ENCODE measurements at regions not wholly inside any gene's neighbourhood (a gene's known extent, or its start where the extent isn't known, plus 50 kb on each side); places are given as distances from the start of the nearest gene placed in this dataset.
"Not testable (repeated sequence)": the region's sequence is repeated elsewhere in the genome, so short reads cannot be mapped to it uniquely, and the experiment has no call there.

- DNase-seq: no peak
- peaks cover 0 to 6% (median 1%) of the 10 kb centered on the region in 5 experiments for H3K9me3 ChIP-seq (ENCODE audit: control extremely low read depth in 1 of 5, control insufficient read depth in 4 of 5, insufficient read depth in 2 of 5, low read depth in 1 of 5, low read length in 4 of 5)
- H3K4me1 ChIP-seq (ENCODE audit: control extremely low read depth in 1 of 4, control insufficient read depth in 4 of 4, insufficient read depth in 4 of 4, low read length in 3 of 4): no peaks in the 10 kb centered on the region
- peaks cover 0 to 4% (median 0%) of the 10 kb centered on the region in 5 experiments for H3K27me3 ChIP-seq (replicated peaks in 2 of 5; ENCODE audit: control insufficient read depth in 4 of 5, insufficient read depth in 5 of 5, low read length in 4 of 5)
- POLR2A ChIA-PET: no interaction called here
- no peaks in the 10 kb centered on the region for H3K36me3 ChIP-seq (ENCODE audit: control insufficient read depth in 4 of 4, insufficient read depth in 4 of 4, low read length in 3 of 4)
- CTCF ChIA-PET: no interaction called here
- no peak overlapping the region for H3K27ac ChIP-seq (ENCODE audit: insufficient read depth in 1 of 2, low read depth in 1 of 2, low read length in 2 of 2, poor library complexity in 1 of 2, severe bottlenecking in 2 of 2)
- H3K4me3 ChIP-seq (ENCODE audit: control insufficient read depth in 1 of 7, extremely low read depth in 1 of 7, insufficient read depth in 4 of 7, low read depth in 2 of 7, low read length in 6 of 7): no peak overlapping the region
- 100% methylated on average over 5 of the region's 8 CpGs for WGBS (ENCODE audit: insufficient coverage)
Observed at GRCh38 chr12:115377230-115377629, 693.3 kb upstream of the TBX3 start.

GRCh38 chr12:115375186-115375991, 691.4 kb upstream of the TBX3 start:
- POLR2A ChIA-PET: no interaction called here
- Histone ChIP-seq H3K4me1 (ENCODE audit: control extremely low read depth in 1 of 4, control insufficient read depth in 4 of 4, insufficient read depth in 4 of 4, low read length in 3 of 4) (no peaks in the 10 kb centered on the region), H3K27ac (ENCODE audit: insufficient read depth in 1 of 2, low read depth in 1 of 2, low read length in 2 of 2, poor library complexity in 1 of 2, severe bottlenecking in 2 of 2) (no peak overlapping the region), H3K36me3 (ENCODE audit: control insufficient read depth in 4 of 4, insufficient read depth in 4 of 4, low read length in 3 of 4) (no peaks in the 10 kb centered on the region), H3K4me3 (ENCODE audit: control insufficient read depth in 1 of 7, extremely low read depth in 1 of 7, insufficient read depth in 4 of 7, low read depth in 2 of 7, low read length in 6 of 7) (no peak overlapping the region), H3K27me3 (replicated peaks in 2 of 5; ENCODE audit: control insufficient read depth in 4 of 5, insufficient read depth in 5 of 5, low read length in 4 of 5) (no peaks in the 10 kb centered on the region), H3K9me3 (ENCODE audit: control extremely low read depth in 1 of 5, control insufficient read depth in 4 of 5, insufficient read depth in 2 of 5, low read depth in 1 of 5, low read length in 4 of 5) (peaks cover 0 to 6% (median 1%) of the 10 kb centered on the region in 5 experiments)
- 57% methylated on average over 8 of the region's 12 CpGs for WGBS (ENCODE audit: insufficient coverage)
- DNase-seq: no peak
- CTCF ChIA-PET: no interaction called here

DNA sequence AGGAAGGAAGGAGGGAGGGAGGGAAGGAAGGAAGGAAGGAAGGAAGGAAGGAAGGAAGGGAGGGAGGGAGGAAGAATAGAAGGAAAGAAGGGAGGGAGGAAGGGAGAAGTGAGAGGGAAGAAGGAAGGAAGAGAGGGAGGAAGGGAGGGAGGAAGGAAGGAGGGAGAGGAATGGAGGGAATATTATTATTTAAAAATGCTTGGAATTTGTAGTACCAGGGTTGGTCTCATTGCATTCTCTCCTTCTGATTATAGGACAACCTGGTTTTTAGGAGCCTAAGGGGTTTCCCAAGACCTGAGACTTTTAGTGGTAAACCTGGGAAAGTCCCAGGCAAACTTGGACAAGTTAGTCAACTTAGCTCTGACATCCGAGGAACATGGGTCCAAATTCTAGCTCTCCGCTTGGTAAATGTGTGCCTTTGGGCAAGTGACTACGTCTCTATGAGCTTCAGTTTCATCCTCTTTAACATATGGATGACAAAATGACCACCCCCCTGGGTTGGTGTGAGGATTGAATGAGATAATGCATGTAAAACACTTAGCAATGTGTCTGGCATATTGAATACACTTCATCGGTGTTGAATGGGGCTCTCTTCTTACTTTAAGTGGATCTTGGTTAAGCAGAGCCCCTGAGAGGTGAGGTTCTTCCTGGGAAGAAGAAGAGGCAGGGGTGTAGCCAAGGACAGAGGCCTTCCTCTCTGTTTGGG, 690.7 kb upstream of the TBX3 start:
- no peaks in the 10 kb centered on the region for H3K4me1 ChIP-seq (ENCODE audit: control extremely low read depth in 1 of 4, control insufficient read depth in 4 of 4, insufficient read depth in 4 of 4, low read length in 3 of 4)
- ChIA-PET POLR2A (no interaction called here), CTCF (no interaction called here)
- H3K27me3 ChIP-seq (replicated peaks in 2 of 5; ENCODE audit: control insufficient read depth in 4 of 5, insufficient read depth in 5 of 5, low read length in 4 of 5): no peaks in the 10 kb centered on the region
- H3K4me3 ChIP-seq (ENCODE audit: control insufficient read depth in 1 of 7, extremely low read depth in 1 of 7, insufficient read depth in 4 of 7, low read depth in 2 of 7, low read length in 6 of 7): no peak overlapping the region
- no peaks in the 10 kb centered on the region for H3K36me3 ChIP-seq (ENCODE audit: control insufficient read depth in 4 of 4, insufficient read depth in 4 of 4, low read length in 3 of 4)
- H3K27ac ChIP-seq (ENCODE audit: insufficient read depth in 1 of 2, low read depth in 1 of 2, low read length in 2 of 2, poor library complexity in 1 of 2, severe bottlenecking in 2 of 2): no peak overlapping the region
- H3K9me3 ChIP-seq (ENCODE audit: control extremely low read depth in 1 of 5, control insufficient read depth in 4 of 5, insufficient read depth in 2 of 5, low read depth in 1 of 5, low read length in 4 of 5): peaks cover 0 to 6% (median 1%) of the 10 kb centered on the region in 5 experiments
- DNase-seq: no peak
- WGBS (ENCODE audit: insufficient coverage): 100% methylated on average over 3 of the region's 4 CpGs

DNA sequence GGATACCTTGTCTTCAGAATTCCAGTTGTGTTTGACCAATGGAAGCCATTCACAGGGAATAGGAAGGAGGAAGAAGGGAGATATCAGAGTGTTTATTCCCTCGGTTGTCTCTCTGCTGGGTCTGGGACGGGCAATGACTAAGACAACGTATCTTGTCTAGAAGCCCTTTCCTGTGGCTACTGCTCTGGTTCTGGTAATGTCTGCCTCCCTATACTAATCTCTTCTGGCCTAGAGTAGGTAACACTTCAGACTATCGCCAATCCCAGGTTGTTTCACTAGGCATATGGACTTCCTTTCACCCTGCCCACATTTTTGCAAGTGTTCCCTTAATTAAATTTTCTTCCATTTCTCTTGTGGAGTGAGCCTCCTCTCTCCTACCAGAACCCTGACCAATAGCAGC, 687.7 kb upstream of the TBX3 start:
- no peak for DNase-seq
- H3K4me1 ChIP-seq (ENCODE audit: control extremely low read depth in 1 of 4, control insufficient read depth in 4 of 4, insufficient read depth in 4 of 4, low read length in 3 of 4): no peaks in the 10 kb centered on the region
- ChIA-PET CTCF (no interaction called here), POLR2A (no interaction called here)
- no peaks in the 10 kb centered on the region for H3K27me3 ChIP-seq (replicated peaks in 2 of 5; ENCODE audit: control insufficient read depth in 4 of 5, insufficient read depth in 5 of 5, low read length in 4 of 5)
- H3K27ac ChIP-seq (ENCODE audit: insufficient read depth in 1 of 2, low read depth in 1 of 2, low read length in 2 of 2, poor library complexity in 1 of 2, severe bottlenecking in 2 of 2): no peak overlapping the region
- H3K9me3 ChIP-seq (ENCODE audit: control extremely low read depth in 1 of 5, control insufficient read depth in 4 of 5, insufficient read depth in 2 of 5, low read depth in 1 of 5, low read length in 4 of 5): peaks cover 0 to 6% (median 0%) of the 10 kb centered on the region in 5 experiments
- no peak overlapping the region for H3K4me3 ChIP-seq (ENCODE audit: control insufficient read depth in 1 of 7, extremely low read depth in 1 of 7, insufficient read depth in 4 of 7, low read depth in 2 of 7, low read length in 6 of 7)
- H3K36me3 ChIP-seq (ENCODE audit: control insufficient read depth in 4 of 4, insufficient read depth in 4 of 4, low read length in 3 of 4): no peaks in the 10 kb centered on the region
- WGBS (ENCODE audit: insufficient coverage): 91% methylated on average over 4 of the region's 4 CpGs

GRCh38 chr12:115370650-115371049, 686.7 kb upstream of the TBX3 start:
- no peak for DNase-seq
- no peaks in the 10 kb centered on the region for H3K36me3 ChIP-seq (ENCODE audit: control insufficient read depth in 4 of 4, insufficient read depth in 4 of 4, low read length in 3 of 4)
- 89% methylated on average over 3 of the region's 6 CpGs for WGBS (ENCODE audit: insufficient coverage)
- H3K27ac ChIP-seq (ENCODE audit: insufficient read depth in 1 of 2, low read depth in 1 of 2, low read length in 2 of 2, poor library complexity in 1 of 2, severe bottlenecking in 2 of 2): no peak overlapping the region
- H3K27me3 ChIP-seq (replicated peaks in 2 of 5; ENCODE audit: control insufficient read depth in 4 of 5, insufficient read depth in 5 of 5, low read length in 4 of 5): no peaks in the 10 kb centered on the region
- ChIA-PET POLR2A (no interaction called here), CTCF (no interaction called here)
- H3K4me3 ChIP-seq (ENCODE audit: control insufficient read depth in 1 of 7, extremely low read depth in 1 of 7, insufficient read depth in 4 of 7, low read depth in 2 of 7, low read length in 6 of 7): no peak overlapping the region
- no peaks in the 10 kb centered on the region for H3K4me1 ChIP-seq (ENCODE audit: control extremely low read depth in 1 of 4, control insufficient read depth in 4 of 4, insufficient read depth in 4 of 4, low read length in 3 of 4)
- peaks cover 0 to 6% (median 0%) of the 10 kb centered on the region in 5 experiments for H3K9me3 ChIP-seq (ENCODE audit: control extremely low read depth in 1 of 5, control insufficient read depth in 4 of 5, insufficient read depth in 2 of 5, low read depth in 1 of 5, low read length in 4 of 5)

DNA sequence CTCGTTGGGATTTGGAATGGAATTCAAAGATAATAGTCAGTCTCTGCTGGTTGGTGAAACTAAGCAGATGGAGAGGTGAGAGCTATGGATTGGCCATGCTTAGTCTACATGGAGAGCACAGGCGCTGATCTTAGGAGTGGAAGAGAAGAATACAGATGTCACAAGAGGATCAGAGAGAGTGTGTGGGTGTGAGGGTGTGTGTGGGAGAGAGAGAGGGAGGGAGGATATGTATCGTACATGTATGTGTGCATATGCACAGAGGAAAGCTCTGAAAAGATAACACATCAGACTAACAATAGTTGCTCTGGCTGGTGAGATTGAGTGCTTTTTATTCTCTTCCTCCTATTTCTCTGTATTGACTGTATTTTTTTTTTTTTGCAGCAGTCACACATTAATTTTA, 686.2 kb upstream of the TBX3 start:
- POLR2A ChIA-PET: no interaction called here
- no peak overlapping the region for H3K4me3 ChIP-seq (ENCODE audit: control insufficient read depth in 1 of 7, extremely low read depth in 1 of 7, insufficient read depth in 4 of 7, low read depth in 2 of 7, low read length in 6 of 7)
- no peaks in the 10 kb centered on the region for H3K27me3 ChIP-seq (replicated peaks in 2 of 5; ENCODE audit: control insufficient read depth in 4 of 5, insufficient read depth in 5 of 5, low read length in 4 of 5)
- no peak overlapping the region for H3K27ac ChIP-seq (ENCODE audit: insufficient read depth in 1 of 2, low read depth in 1 of 2, low read length in 2 of 2, poor library complexity in 1 of 2, severe bottlenecking in 2 of 2)
- 75% methylated on average over 2 of the region's 3 CpGs for WGBS (ENCODE audit: insufficient coverage)
- H3K4me1 ChIP-seq (ENCODE audit: control extremely low read depth in 1 of 4, control insufficient read depth in 4 of 4, insufficient read depth in 4 of 4, low read length in 3 of 4): no peaks in the 10 kb centered on the region
- H3K36me3 ChIP-seq (ENCODE audit: control insufficient read depth in 4 of 4, insufficient read depth in 4 of 4, low read length in 3 of 4): no peaks in the 10 kb centered on the region
- no peak for DNase-seq
- CTCF ChIA-PET: no interaction called here
- peaks cover 0 to 6% (median 0%) of the 10 kb centered on the region in 5 experiments for H3K9me3 ChIP-seq (ENCODE audit: control extremely low read depth in 1 of 5, control insufficient read depth in 4 of 5, insufficient read depth in 2 of 5, low read depth in 1 of 5, low read length in 4 of 5)

DNA sequence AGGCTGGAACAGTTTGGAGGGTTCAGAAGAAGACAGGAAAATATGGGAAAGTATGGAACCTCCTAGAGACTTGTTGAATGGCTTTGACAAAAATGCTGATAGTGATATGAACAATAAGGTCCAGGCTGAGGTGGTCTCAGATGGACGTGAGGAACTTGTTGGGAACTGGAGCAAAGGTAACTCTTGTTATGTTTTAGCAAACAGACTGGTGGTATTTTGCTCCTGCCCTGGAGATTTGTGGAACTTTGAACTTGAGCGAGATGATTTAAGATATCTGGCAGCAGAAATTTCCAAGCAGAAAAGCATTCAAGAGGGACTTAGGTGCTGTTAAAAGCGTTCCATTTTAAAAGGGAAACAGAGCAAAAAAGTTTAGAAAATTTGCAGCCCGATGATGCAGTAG, 682.3 kb upstream of the TBX3 start:
- WGBS (ENCODE audit: insufficient coverage): 91% methylated on average over 3 of the region's 4 CpGs
- CTCF ChIA-PET; H3K27me3 ChIP-seq (replicated peaks in 2 of 5; ENCODE audit: control insufficient read depth in 4 of 5, insufficient read depth in 5 of 5, low read length in 4 of 5); H3K9me3 ChIP-seq (ENCODE audit: control extremely low read depth in 1 of 5, control insufficient read depth in 4 of 5, insufficient read depth in 2 of 5, low read depth in 1 of 5, low read length in 4 of 5); H3K27ac ChIP-seq (ENCODE audit: insufficient read depth in 1 of 2, low read depth in 1 of 2, low read length in 2 of 2, poor library complexity in 1 of 2, severe bottlenecking in 2 of 2); H3K4me1 ChIP-seq (ENCODE audit: control extremely low read depth in 1 of 4, control insufficient read depth in 4 of 4, insufficient read depth in 4 of 4, low read length in 3 of 4); H3K4me3 ChIP-seq (ENCODE audit: control insufficient read depth in 1 of 7, extremely low read depth in 1 of 7, insufficient read depth in 4 of 7, low read depth in 2 of 7, low read length in 6 of 7); POLR2A ChIA-PET; H3K36me3 ChIP-seq (ENCODE audit: control insufficient read depth in 4 of 4, insufficient read depth in 4 of 4, low read length in 3 of 4); DNase-seq: not testable (repeated sequence)
